H9 (cell line): ENCODE measurements at regions not wholly inside any gene's neighbourhood (a gene's known extent, or its start where the extent isn't known, plus 50 kb on each side); places are given as distances from the start of the nearest gene placed in this dataset.

Experiments used
- DNase-seq: peaks from one replicate; pipeline ENCODE4 v3.0.0-alpha.2; 2017
- H2AFZ ChIP-seq: one replicate; pipeline ENCODE4 v1.6.1; 2013; ENCODE audit warnings: mild to moderate bottlenecking, low read length, control low read depth, moderate library complexity
- H2AK5ac ChIP-seq: 2 replicates; pipeline ENCODE4 v1.6.1; 2013; ENCODE audit warnings: low read length, control low read depth, mixed read lengths; ENCODE audit not compliant: insufficient read length
- H2BK120ac ChIP-seq: one replicate; pipeline ENCODE4 v1.6.1; 2013; ENCODE audit warnings: low read depth, mild to moderate bottlenecking, low read length, control low read depth, inconsistent platforms; ENCODE audit not compliant: poor library complexity, severe bottlenecking
- H2BK12ac ChIP-seq: 2 replicates; pipeline ENCODE4 v1.6.1; 2013; ENCODE audit warnings: low read length, control low read depth, mixed read lengths, low read depth; ENCODE audit not compliant: insufficient read length
- H2BK15ac ChIP-seq: 2 replicates; pipeline ENCODE4 v1.6.1; 2013; ENCODE audit warnings: low read depth, low read length, control low read depth
- H2BK20ac ChIP-seq: one replicate; pipeline ENCODE4 v1.6.1; 2013; ENCODE audit warnings: low read depth, mild to moderate bottlenecking, low read length, control low read depth, inconsistent platforms; ENCODE audit not compliant: poor library complexity, severe bottlenecking
- H2BK5ac ChIP-seq: 2 replicates; pipeline ENCODE4 v1.6.1; 2013; ENCODE audit warnings: low read length, control low read depth, mixed read lengths; ENCODE audit not compliant: insufficient read length
- H3K14ac ChIP-seq: 2 replicates; pipeline ENCODE4 v1.6.1; 2013; ENCODE audit warnings: low read length, control low read depth; ENCODE audit not compliant: insufficient read depth
- H3K18ac ChIP-seq: 2 replicates; pipeline ENCODE4 v1.6.1; 2013; ENCODE audit warnings: low read depth, mild to moderate bottlenecking, mixed read lengths, low read length, control low read depth; ENCODE audit not compliant: insufficient read length
- H3K23ac ChIP-seq: 2 replicates; pipeline ENCODE4 v1.6.1; 2013; ENCODE audit warnings: low read length, control low read depth, mixed read lengths, low read depth; ENCODE audit not compliant: insufficient read length
- H3K23me2 ChIP-seq: 2 replicates; pipeline ENCODE4 v1.6.1; 2013; ENCODE audit warnings: low read depth, mild to moderate bottlenecking, mixed read lengths, low read length, control low read depth; ENCODE audit not compliant: insufficient read length, poor library complexity, severe bottlenecking
- H3K27ac ChIP-seq: 2 replicates; pipeline ENCODE4 v1.5.1; 2013; ENCODE audit warnings: low read length, control low read depth, mixed read lengths, low read depth; ENCODE audit not compliant: insufficient read length
- H3K27me3 ChIP-seq: 2 replicates; pipeline ENCODE4 v1.6.1; 2013; ENCODE audit warnings: low read length, control low read depth, inconsistent platforms; ENCODE audit not compliant: insufficient read depth
- H3K4ac ChIP-seq: 2 replicates; pipeline ENCODE4 v1.6.1; 2013; ENCODE audit warnings: low read depth, mild to moderate bottlenecking, control low read depth, inconsistent platforms, low read length, moderate library complexity
- H3K4me1 ChIP-seq: 2 replicates; pipeline ENCODE4 v1.6.1; 2013; ENCODE audit warnings: low read length, control low read depth, inconsistent platforms; ENCODE audit not compliant: insufficient read depth
- H3K4me2 ChIP-seq: 2 replicates; pipeline ENCODE4 v1.6.1; 2013; ENCODE audit warnings: low read length, control low read depth, mixed read lengths; ENCODE audit not compliant: insufficient read length, insufficient read depth
- H3K56ac ChIP-seq: 2 replicates; pipeline ENCODE4 v1.6.1; 2013; ENCODE audit warnings: low read depth, mild to moderate bottlenecking, mixed read lengths, low read length, control low read depth; ENCODE audit not compliant: insufficient read length
- H3K79me1 ChIP-seq: 2 replicates; pipeline ENCODE4 v1.6.1; 2013; ENCODE audit warnings: low read depth, mild to moderate bottlenecking, moderate library complexity, low read length, control low read depth, inconsistent platforms; ENCODE audit not compliant: insufficient read depth, poor library complexity, severe bottlenecking
- H3K79me2 ChIP-seq: 2 replicates; pipeline ENCODE4 v1.6.1; 2013; ENCODE audit warnings: low read length, control low read depth, inconsistent platforms; ENCODE audit not compliant: insufficient read depth
- H3K9ac ChIP-seq: 2 replicates; pipeline ENCODE4 v1.6.1; 2013; ENCODE audit warnings: low read length, control low read depth, mixed read lengths; ENCODE audit not compliant: insufficient read length; ENCODE audit errors: extremely low read depth
- H3K9me3 ChIP-seq: one replicate; pipeline ENCODE4 v1.6.1; 2013; ENCODE audit warnings: low read depth, low read length, inconsistent platforms; ENCODE audit not compliant: control insufficient read depth
- H3T11ph ChIP-seq: one replicate; pipeline ENCODE4 v1.6.1; 2013; ENCODE audit warnings: mild to moderate bottlenecking, low read length, control low read depth, inconsistent platforms
- H4K20me1 ChIP-seq: one replicate; pipeline ENCODE4 v1.6.1; 2013; ENCODE audit not compliant: control insufficient read depth, insufficient read length, insufficient read depth
- H4K5ac ChIP-seq: 2 replicates; pipeline ENCODE4 v1.6.1; 2013; ENCODE audit warnings: low read depth, mild to moderate bottlenecking, mixed read lengths, low read length, control low read depth; ENCODE audit not compliant: insufficient read length
- H4K8ac ChIP-seq: replicated peaks from 2 replicates; pipeline ENCODE4 v1.6.1; 2013; ENCODE audit warnings: low read length, control low read depth, mixed read lengths, low read depth; ENCODE audit not compliant: insufficient read length
- H4K91ac ChIP-seq: 2 replicates; pipeline ENCODE4 v1.6.1; 2013; ENCODE audit warnings: low read depth, mild to moderate bottlenecking, moderate library complexity, mixed read lengths, low read length, control low read depth; ENCODE audit not compliant: insufficient read length
- H3K27ac Mint-ChIP-seq, 3 experiments: 2 replicates in 2 of 3; 3 replicates in 1 of 3; pipeline ENCODE4 v1.8.0; 2020 to 2021; ENCODE audit warnings: mixed read lengths in 3 of 3, mild to moderate bottlenecking in 1 of 3, moderate library complexity in 1 of 3
- H3K27me3 Mint-ChIP-seq: 2 replicates; pipeline ENCODE4 v1.8.0; 2021; ENCODE audit warnings: low read depth, mild to moderate bottlenecking, moderate library complexity, mixed read lengths
- H3K36me3 Mint-ChIP-seq, 3 experiments: 2 replicates in 2 of 3; 3 replicates in 1 of 3; pipeline ENCODE4 v1.8.0; 2020 to 2021; ENCODE audit warnings: low read depth in 3 of 3, mixed read lengths in 3 of 3; ENCODE audit not compliant: insufficient read depth in 1 of 3
- H3K4me1 Mint-ChIP-seq, 2 experiments: 2 replicates each; pipeline ENCODE4 v1.8.0; 2020; ENCODE audit warnings: mixed read lengths in 2 of 2
- H3K4me3 Mint-ChIP-seq, 2 experiments: 2 replicates in 1 of 2; 3 replicates in 1 of 2; pipeline ENCODE4 v1.8.0; 2020 to 2021; ENCODE audit warnings: mild to moderate bottlenecking in 2 of 2, mixed read lengths in 2 of 2, moderate library complexity in 1 of 2
- H3K9me3 Mint-ChIP-seq, 2 experiments: 2 replicates in 1 of 2; 3 replicates in 1 of 2; pipeline ENCODE4 v1.8.0; 2020; ENCODE audit warnings: mild to moderate bottlenecking in 2 of 2, mixed read lengths in 2 of 2, moderate library complexity in 1 of 2
- CTCF ChIP-seq: fragments of 200-600 bp; sonication (generic); conservative IDR thresholded peaks from 3 replicates; pipeline ENCODE4 v1.8.0; 2021; ENCODE audit warnings: antibody characterized with exemption, mild to moderate bottlenecking
- WGBS: extraction: QIAGEN DNeasy Blood & Tissue Kit; methylation state at CpG from one replicate; pipeline ENCODE4 v1.1.7; 2013; ENCODE audit warnings: missing lambda C conversion rate, low lambda C conversion rate, mixed read lengths; ENCODE audit not compliant: insufficient read length; ENCODE audit errors: extremely low coverage; 5-methylcytosine and 5-hydroxymethylcytosine counted together

DNA sequence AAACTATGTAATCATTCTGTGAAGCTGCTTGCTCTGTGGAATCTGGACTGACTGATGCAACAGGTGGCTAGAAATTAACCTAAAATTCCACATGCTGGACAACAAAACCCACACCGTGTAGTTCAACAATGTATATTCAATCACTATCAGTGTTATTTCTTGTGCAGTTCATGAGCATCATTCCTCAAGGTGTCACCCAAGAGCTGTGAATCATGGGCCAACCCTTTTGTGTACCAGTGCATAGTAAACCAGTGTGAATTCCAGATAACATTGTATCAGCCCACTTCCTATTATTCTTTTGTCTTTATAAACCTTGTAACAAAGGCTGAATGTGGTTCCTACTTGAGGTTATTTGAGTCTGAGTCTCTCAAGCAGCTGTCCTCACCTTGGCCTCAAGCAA, 905.2 kb upstream of the ZNF722 start:
- Histone ChIP-seq H4K5ac (no peak overlapping the region), H2AK5ac (no peak overlapping the region), H3K4ac (no peak overlapping the region), H4K20me1 (no peaks in the 10 kb centered on the region), H3K27me3 (no peaks in the 10 kb centered on the region), H3K18ac (no peak overlapping the region), H3K79me1 (no peaks in the 10 kb centered on the region), H4K91ac (no peak overlapping the region), H3K56ac (no peak overlapping the region), H3K14ac (no peak overlapping the region), H2BK5ac (no peak overlapping the region), H2BK15ac (no peak overlapping the region), H2AFZ (no peak overlapping the region), H3T11ph (no peak overlapping the region), H3K23me2 (no peaks in the 10 kb centered on the region), H2BK20ac (no peak overlapping the region), H3K4me1 (no peaks in the 10 kb centered on the region), H3K9me3 (peaks cover 14% of the 10 kb centered on the region), H3K4me2 (no peak overlapping the region), H4K8ac (no peak overlapping the region), H2BK12ac (no peak overlapping the region), H3K27ac (no peak overlapping the region), H3K9ac (no peak overlapping the region), H2BK120ac (no peak overlapping the region), H3K23ac (no peak overlapping the region), H3K79me2 (no peaks in the 10 kb centered on the region)
- H3K4me3 Mint-ChIP-seq, result no peak overlapping the region
- H3K27me3 Mint-ChIP-seq, result peaks cover 6% of the 10 kb centered on the region
- H3K4me1 Mint-ChIP-seq, result no peaks in the 10 kb centered on the region
- DNase-seq, result no peak
- no peak for TF ChIP-seq CTCF
- peaks cover 8 to 39% (median 16%) of the 10 kb centered on the region in 3 experiments; a peak in 6 of 7 replicates for H3K36me3 Mint-ChIP-seq
- no peak overlapping the region for H3K27ac Mint-ChIP-seq
- no CpG with 5 or more reads among the region's 1 CpG for WGBS
- H3K9me3 Mint-ChIP-seq, result peaks cover 27 to 59% of the 10 kb centered on the region in 2 experiments
